SK-N-SH (cell line): ENCODE measurements at regions not wholly inside any gene's neighbourhood (a gene's known extent, or its start where the extent isn't known, plus 50 kb on each side); places are given as distances from the start of the nearest gene placed in this dataset.

ENCODE experiments used
- CTCF ChIA-PET: fragments of 300-600, 350-600 bp; formaldehyde crosslinking; extraction: SDS; loops from one replicate; lab custom pipeline; 2021; lab: Yijun Ruan, JAX
- POLR2A ChIA-PET: fragments of 350-600 bp; sonication (Branson Sonifier 250); formaldehyde crosslinking; extraction: SDS; loops from one replicate; lab custom pipeline; 2020; ENCODE audit warnings: antibody characterized with exemption, inconsistent platforms; lab: Yijun Ruan, JAX
- DNase-seq: peaks from one replicate; pipeline ENCODE4 v3.0.0; 2012
- H2AFZ ChIP-seq: fragments of 200-600 bp; sonication (generic); 2 replicates; pipeline ENCODE4 v1.8.1; 2016; ENCODE audit warnings: antibody characterized with exemption, mild to moderate bottlenecking, low read depth
- H3F3A ChIP-seq: fragments of 200-600 bp; sonication (generic); replicated peaks from 2 replicates; pipeline ENCODE3; 2016; ENCODE audit warnings: antibody characterized with exemption, mild to moderate bottlenecking; ENCODE audit not compliant: insufficient read depth
- H3K27ac ChIP-seq, 2 experiments: fragments of 200-500 bp in 1 of 2; fragments of 200-600 bp in 1 of 2; sonication (Bioruptor generic) in 1 of 2; sonication (generic), shearing (Covaris generic) in 1 of 2; 2 replicates each; pipeline versions ENCODE4 v1.5.1 to v1.6.1; 2014 to 2016; ENCODE audit warnings: low read depth in 2 of 2, inconsistent platforms in 1 of 2, low read length in 1 of 2, mild to moderate bottlenecking in 1 of 2, mixed read lengths in 1 of 2
- H3K27me3 ChIP-seq: fragments of 200-600 bp; sonication (generic), shearing (Covaris generic); 2 replicates; pipeline ENCODE4 v1.6.1; 2016; ENCODE audit warnings: mixed run types; ENCODE audit not compliant: insufficient read depth
- H3K36me3 ChIP-seq, 2 experiments: fragments of 200-500 bp in 1 of 2; fragments of 200-600 bp in 1 of 2; sonication (Bioruptor generic) in 1 of 2; sonication (generic) in 1 of 2; replicated peaks in 1 of 2; 2 replicates each; pipeline versions ENCODE3 to v1.5.1; 2014 to 2016; ENCODE audit warnings: low read length in 1 of 2, mild to moderate bottlenecking in 1 of 2; ENCODE audit not compliant: insufficient read depth in 2 of 2, control insufficient read depth in 1 of 2
- H3K4me1 ChIP-seq, 2 experiments: fragments of 200-500 bp in 1 of 2; fragments of 200-600 bp in 1 of 2; sonication (Bioruptor generic) in 1 of 2; sonication (generic), shearing (Covaris generic) in 1 of 2; 2 replicates each; pipeline versions ENCODE4 v1.5.1 to v1.6.1; 2014 to 2016; ENCODE audit warnings: low read depth in 1 of 2, low read length in 1 of 2, mixed run types in 1 of 2; ENCODE audit not compliant: insufficient read depth in 2 of 2, control insufficient read depth in 1 of 2
- H3K4me2 ChIP-seq: fragments of 200-600 bp; sonication (generic), shearing (Covaris generic); 2 replicates; pipeline ENCODE4 v1.6.1; 2017; ENCODE audit warnings: mixed run types
- H3K4me3 ChIP-seq, 2 experiments: fragments of 200-500 bp in 1 of 2; fragments of 200-600 bp in 1 of 2; sonication (Bioruptor generic) in 1 of 2; sonication (generic), shearing (Covaris generic) in 1 of 2; 2 replicates each; pipeline versions ENCODE4 v1.5.1 to v1.8.1; 2014 to 2016; ENCODE audit warnings: low read depth in 2 of 2, inconsistent platforms in 1 of 2, low read length in 1 of 2, mild to moderate bottlenecking in 1 of 2, mixed read lengths in 1 of 2, moderate library complexity in 1 of 2
- H3K79me2 ChIP-seq: fragments of 200-600 bp; sonication (generic); 2 replicates; pipeline ENCODE4 v1.8.1; 2017; ENCODE audit warnings: mild to moderate bottlenecking; ENCODE audit not compliant: insufficient read depth
- H3K9ac ChIP-seq: fragments of 200-600 bp; sonication (generic); 2 replicates; pipeline ENCODE4 v1.6.1; 2017; ENCODE audit warnings: mixed run types
- H3K9me2 ChIP-seq: fragments of 200-600 bp; sonication (generic); 2 replicates; pipeline ENCODE4 v1.6.1; 2017; ENCODE audit warnings: mixed run types
- H3K9me3 ChIP-seq: fragments of 200-600 bp; sonication (generic); 2 replicates; pipeline ENCODE4 v1.6.1; 2017; ENCODE audit warnings: mixed run types, mild to moderate bottlenecking, moderate library complexity
- H4K20me1 ChIP-seq: fragments of 200-600 bp; sonication (generic); 2 replicates; pipeline ENCODE4 v1.6.1; 2017; ENCODE audit warnings: mild to moderate bottlenecking, mixed run types; ENCODE audit not compliant: insufficient read depth
- FOSL2 ChIP-seq: IDR thresholded peaks from 2 replicates; pipeline ENCODE4 v1.4.0; 2012; ENCODE audit warnings: low read depth, mild to moderate bottlenecking, moderate library complexity, borderline replicate concordance
- FOXJ3 ChIP-seq: sonication (generic); formaldehyde crosslinking; IDR thresholded peaks from 2 replicates; pipeline ENCODE4 v1.5.1; 2020; ENCODE audit warnings: mild to moderate bottlenecking, missing genetic modification reagents
- GABPA ChIP-seq: IDR thresholded peaks from 2 replicates; pipeline ENCODE4 v1.4.0; 2012; ENCODE audit warnings: low read depth, mild to moderate bottlenecking
- IRF3 ChIP-seq: fragments of 150-350 bp; IDR thresholded peaks from 2 replicates; pipeline ENCODE4 v1.6.1; 2016; ENCODE audit warnings: mild to moderate bottlenecking, low read depth, low read length
- NRF1 ChIP-seq: IDR thresholded peaks from 2 replicates; pipeline ENCODE4 v1.6.1; 2012; ENCODE audit warnings: low read depth, mild to moderate bottlenecking, low read length
- PBX3 ChIP-seq: IDR thresholded peaks from 2 replicates; pipeline ENCODE4; 2012
- POLR2AphosphoS5 ChIP-seq: IDR thresholded peaks from 2 replicates; pipeline ENCODE4 v1.6.1; 2012; ENCODE audit warnings: low read depth, low read length
- RAD21 ChIP-seq: IDR thresholded peaks from 2 replicates; pipeline ENCODE4 v1.6.1; 2012; ENCODE audit warnings: mild to moderate bottlenecking, low read length
- REST ChIP-seq: IDR thresholded peaks from 2 replicates; pipeline ENCODE4 v1.6.1; 2012; ENCODE audit warnings: mild to moderate bottlenecking, low read depth, low read length, moderate library complexity
- SMC3 ChIP-seq: IDR thresholded peaks from 2 replicates; pipeline ENCODE4 v1.6.1; 2012; ENCODE audit warnings: low read depth, low read length, improper control_type of control experiment
- YY1 ChIP-seq: IDR thresholded peaks from 2 replicates; pipeline ENCODE4 v1.4.0; 2012; ENCODE audit warnings: low read depth, mild to moderate bottlenecking
- ZBTB33 ChIP-seq: IDR thresholded peaks from 2 replicates; pipeline ENCODE4 v1.4.0; 2012; ENCODE audit warnings: low read depth, borderline replicate concordance
- WGBS: methylation state at CpG from one replicate; pipeline ENCODE4 v1.1.6; 2017; ENCODE audit warnings: low lambda C conversion rate; 5-methylcytosine and 5-hydroxymethylcytosine counted together

GRCh38 chr3:153440311-153440710 is 278.3 kb downstream of the RAP2B start:
- Histone ChIP-seq H3K27me3 (no peaks in the 10 kb centered on the region), H3K9me3 (no peaks in the 10 kb centered on the region), H4K20me1 (no peaks in the 10 kb centered on the region), H3K9me2 (no peaks in the 10 kb centered on the region)
- no peak for DNase-seq
- TF ChIP-seq IRF3 (no peak), SMC3 (no peak), NRF1 (no peak), PBX3 (no peak), ZBTB33 (no peak), REST (no peak), POLR2AphosphoS5 (no peak), FOXJ3 (CRISPR knock-in tag) (no peak), GABPA (no peak), YY1 (no peak), FOSL2 (no peak), RAD21 (no peak)
- TF ChIP-seq, all 33 proteins: peak for 0
- WGBS = 41% methylated on average over 5 of the region's 5 CpGs
- ChIA-PET CTCF (no interaction called here), POLR2A (no interaction called here)
- Histone ChIP-seq H3K4me3 (no peak overlapping the region), H3K9ac (no peak overlapping the region), H3K4me1 (no peaks in the 10 kb centered on the region; a peak in 1 of 4 replicates), H3F3A (no peaks in the 10 kb centered on the region), H3K36me3 (no peaks in the 10 kb centered on the region), H3K27ac (no peak overlapping the region), H3K79me2 (no peaks in the 10 kb centered on the region), H2AFZ (no peak overlapping the region), H3K4me2 (no peak overlapping the region)
